Calu3 (cell line): ENCODE measurements at regions not wholly inside any gene's neighbourhood (a gene's known extent, or its start where the extent isn't known, plus 50 kb on each side); places are given as distances from the start of the nearest gene placed in this dataset.

Experiments
- BruUV-seq: library from RNA; stranded (reverse); fragments of 400-500 nt; replicated peaks from 2 replicates; lab custom pipeline; 2021; lab: Mats Ljungman, UMichigan
- CTCF ChIA-PET: fragments of 300-600 bp; sonication (Branson Sonifier 250); formaldehyde crosslinking; loops from one replicate; lab custom pipeline; 2022; ENCODE audit warnings: antibody characterized with exemption; lab: Charles Lee
- DNase-seq: peaks from one replicate; pipeline ENCODE4 v3.0.0; 2022
- H3K27ac Mint-ChIP-seq: one replicate; pipeline ENCODE4 v1.8.0; 2022; ENCODE audit warnings: mixed read lengths; ENCODE audit not compliant: unreplicated experiment
- H3K27me3 Mint-ChIP-seq: one replicate; pipeline ENCODE4 v1.8.0; 2022; ENCODE audit warnings: mixed read lengths; ENCODE audit not compliant: unreplicated experiment
- H3K36me3 Mint-ChIP-seq: one replicate; pipeline ENCODE4 v1.8.0; 2022; ENCODE audit warnings: mild to moderate bottlenecking, moderate library complexity, mixed read lengths; ENCODE audit not compliant: insufficient read depth, unreplicated experiment
- H3K4me1 Mint-ChIP-seq: one replicate; pipeline ENCODE4 v1.8.0; 2022; ENCODE audit warnings: mild to moderate bottlenecking, low read depth, mixed read lengths; ENCODE audit not compliant: unreplicated experiment
- H3K4me3 Mint-ChIP-seq: one replicate; pipeline ENCODE4 v1.8.0; 2022; ENCODE audit warnings: mild to moderate bottlenecking, low read depth, moderate library complexity, mixed read lengths; ENCODE audit not compliant: unreplicated experiment
- H3K9me3 Mint-ChIP-seq: one replicate; pipeline ENCODE4 v1.8.0; 2022; ENCODE audit warnings: low read depth, mixed read lengths; ENCODE audit not compliant: unreplicated experiment
- intact Hi-C: fragments of 100-400 bp; cut with micrococcal nuclease; formaldehyde crosslinking; loops from one replicate; pipeline ENCODE4 v1.10.0; 2022; ENCODE audit not compliant: unreplicated experiment
- TF ChIP-seq, protein P1 (sequence below): fragments of 200-600 bp; IDR thresholded peaks from one replicate; pipeline ENCODE4 v1.8.0; 2022; ENCODE audit warnings: antibody characterized with exemption; ENCODE audit not compliant: unreplicated experiment

DNA sequence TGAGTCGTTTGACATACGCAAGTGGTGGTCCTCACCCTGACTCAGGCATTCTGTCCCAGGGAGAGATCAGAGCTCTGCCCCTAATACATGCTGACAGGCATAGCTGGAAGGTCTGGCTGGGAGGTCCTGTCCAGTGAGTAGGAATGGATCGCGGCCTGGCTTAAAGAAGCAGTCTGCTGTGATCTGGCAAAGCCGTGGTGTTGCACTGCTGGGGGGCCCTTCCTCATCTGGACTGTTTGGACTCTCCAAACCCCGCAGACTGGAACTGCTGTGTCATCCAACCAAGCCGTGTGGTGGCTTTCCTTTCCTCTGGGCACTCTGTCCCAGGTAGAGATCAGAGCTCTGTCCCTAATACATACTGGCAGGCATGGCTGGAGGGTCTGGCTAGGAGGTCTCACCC lies 64.3 kb upstream of the MAGEB16 start:
- no peak for DNase-seq
- Mint-ChIP-seq H3K9me3 (peaks cover 3% of the 10 kb centered on the region), H3K4me1 (no peaks in the 10 kb centered on the region), H3K27ac (no peak overlapping the region), H3K4me3 (no peak overlapping the region), H3K36me3 (no peaks in the 10 kb centered on the region), H3K27me3 (no peaks in the 10 kb centered on the region)
- TF ChIP-seq, protein P1, sequence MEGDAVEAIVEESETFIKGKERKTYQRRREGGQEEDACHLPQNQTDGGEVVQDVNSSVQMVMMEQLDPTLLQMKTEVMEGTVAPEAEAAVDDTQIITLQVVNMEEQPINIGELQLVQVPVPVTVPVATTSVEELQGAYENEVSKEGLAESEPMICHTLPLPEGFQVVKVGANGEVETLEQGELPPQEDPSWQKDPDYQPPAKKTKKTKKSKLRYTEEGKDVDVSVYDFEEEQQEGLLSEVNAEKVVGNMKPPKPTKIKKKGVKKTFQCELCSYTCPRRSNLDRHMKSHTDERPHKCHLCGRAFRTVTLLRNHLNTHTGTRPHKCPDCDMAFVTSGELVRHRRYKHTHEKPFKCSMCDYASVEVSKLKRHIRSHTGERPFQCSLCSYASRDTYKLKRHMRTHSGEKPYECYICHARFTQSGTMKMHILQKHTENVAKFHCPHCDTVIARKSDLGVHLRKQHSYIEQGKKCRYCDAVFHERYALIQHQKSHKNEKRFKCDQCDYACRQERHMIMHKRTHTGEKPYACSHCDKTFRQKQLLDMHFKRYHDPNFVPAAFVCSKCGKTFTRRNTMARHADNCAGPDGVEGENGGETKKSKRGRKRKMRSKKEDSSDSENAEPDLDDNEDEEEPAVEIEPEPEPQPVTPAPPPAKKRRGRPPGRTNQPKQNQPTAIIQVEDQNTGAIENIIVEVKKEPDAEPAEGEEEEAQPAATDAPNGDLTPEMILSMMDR: no peak
- CTCF ChIA-PET: no interaction called here
- no TSS peak for BruUV-seq
- intact Hi-C loops: no loop called here

DNA sequence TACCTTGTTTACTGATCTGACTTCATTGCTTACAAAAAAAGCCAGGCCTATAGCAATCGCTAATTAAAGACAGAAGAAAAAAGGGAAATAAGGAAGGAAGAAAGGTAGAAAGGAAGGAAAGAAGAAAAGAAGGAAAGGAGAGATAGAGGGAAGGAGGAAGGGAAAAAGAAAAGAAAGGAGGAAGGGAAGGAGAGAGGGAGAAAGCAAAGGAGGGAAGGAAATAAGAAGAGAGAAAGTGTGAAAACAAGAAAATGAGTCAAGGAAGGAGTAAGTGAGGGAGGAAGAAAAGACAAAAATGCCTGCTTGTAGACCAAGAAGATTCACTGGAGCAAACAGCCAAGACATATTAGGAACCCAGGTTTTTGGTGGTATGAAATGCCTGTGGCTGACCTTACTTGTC lies 57.0 kb upstream of the MAGEB16 start:
- CTCF ChIA-PET: no interaction called here
- intact Hi-C loops: no loop called here
- no peak overlapping the region for H3K27ac Mint-ChIP-seq
- no peaks in the 10 kb centered on the region for H3K9me3 Mint-ChIP-seq
- no peaks in the 10 kb centered on the region for H3K36me3 Mint-ChIP-seq
- no peaks in the 10 kb centered on the region for H3K27me3 Mint-ChIP-seq
- TF ChIP-seq, protein P1: no peak
- no peak for DNase-seq
- no TSS peak for BruUV-seq
- H3K4me3 Mint-ChIP-seq: no peak overlapping the region
- H3K4me1 Mint-ChIP-seq: no peaks in the 10 kb centered on the region

DNA sequence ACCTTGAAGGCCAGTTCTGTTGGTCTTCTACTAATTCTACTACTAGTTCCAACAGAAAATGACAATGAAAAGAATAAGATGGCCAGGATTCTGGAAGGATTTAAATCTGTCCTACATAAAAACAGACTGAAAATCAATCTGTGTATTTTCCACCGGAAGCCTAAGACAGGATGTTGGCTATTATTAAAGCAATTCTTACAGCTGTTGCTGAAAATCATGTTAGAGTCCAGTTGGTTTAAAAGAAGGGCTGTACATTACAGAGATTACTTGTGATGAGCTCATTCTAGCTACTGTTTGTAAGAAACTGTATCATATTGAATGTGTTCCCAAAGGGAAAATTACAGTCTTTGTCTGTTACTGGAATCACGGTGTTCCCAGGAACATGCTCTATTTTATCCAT lies 54.8 kb upstream of the MAGEB16 start:
- DNase-seq: no peak
- Mint-ChIP-seq H3K9me3 (no peaks in the 10 kb centered on the region), H3K4me1 (no peaks in the 10 kb centered on the region), H3K27ac (no peak overlapping the region), H3K27me3 (no peaks in the 10 kb centered on the region), H3K4me3 (no peak overlapping the region), H3K36me3 (no peaks in the 10 kb centered on the region)
- CTCF ChIA-PET: no interaction called here
- TF ChIP-seq, protein P1: no peak
- intact Hi-C loops: no loop called here
- no TSS peak for BruUV-seq
